ENCODE measurements at regions not wholly inside any gene's neighbourhood (a gene's known extent, or its start where the extent isn't known, plus 50 kb on each side); places are given as distances from the start of the nearest gene placed in this dataset.
"Not testable (repeated sequence)": the region's sequence is repeated elsewhere in the genome, so short reads cannot be mapped to it uniquely, and the experiment has no call there.

GRCh38 chr17:63185420-63185819, 219.4 kb downstream of the TANC2 start:
- no peak for ATAC-seq

DNA sequence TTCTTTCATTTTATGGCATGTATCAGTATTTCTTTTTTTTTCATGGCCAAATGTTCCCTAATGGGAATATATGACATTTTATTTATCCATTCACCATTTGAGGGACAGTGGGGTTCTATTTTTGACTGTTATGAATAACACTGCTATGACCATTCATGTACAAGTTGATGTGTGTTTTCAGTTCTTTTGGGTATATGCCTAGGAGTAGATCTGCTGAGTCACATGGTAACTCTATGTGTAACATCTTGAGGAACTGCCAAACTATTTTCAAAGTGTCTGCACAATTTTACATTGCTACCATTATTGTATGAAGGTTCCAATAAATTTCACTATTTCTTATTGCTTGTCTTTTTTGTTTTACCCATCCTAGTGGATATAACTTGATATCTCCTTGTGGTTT, 223.0 kb downstream of the TANC2 start:
- no peak for ATAC-seq

DNA sequence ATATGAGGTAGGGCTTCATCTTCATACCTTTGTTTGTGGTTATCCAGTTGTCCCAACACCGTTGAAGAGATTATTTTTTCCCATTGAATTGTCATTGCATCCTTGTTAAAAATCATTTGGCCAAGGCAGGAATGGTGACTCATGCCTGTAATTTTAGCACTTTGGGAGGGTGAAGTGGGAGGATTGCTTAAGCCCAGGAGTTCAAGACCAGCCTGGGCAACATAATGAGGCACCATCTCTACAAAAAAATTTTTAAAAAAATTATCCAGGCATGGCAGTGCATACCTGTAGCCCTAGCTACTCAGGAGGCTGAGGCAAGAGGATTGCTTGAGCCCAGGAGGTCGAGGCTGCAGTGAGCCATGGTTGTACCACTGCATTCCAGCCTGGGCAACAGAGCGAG, 223.9 kb downstream of the TANC2 start:
- ATAC-seq, result no peak

DNA sequence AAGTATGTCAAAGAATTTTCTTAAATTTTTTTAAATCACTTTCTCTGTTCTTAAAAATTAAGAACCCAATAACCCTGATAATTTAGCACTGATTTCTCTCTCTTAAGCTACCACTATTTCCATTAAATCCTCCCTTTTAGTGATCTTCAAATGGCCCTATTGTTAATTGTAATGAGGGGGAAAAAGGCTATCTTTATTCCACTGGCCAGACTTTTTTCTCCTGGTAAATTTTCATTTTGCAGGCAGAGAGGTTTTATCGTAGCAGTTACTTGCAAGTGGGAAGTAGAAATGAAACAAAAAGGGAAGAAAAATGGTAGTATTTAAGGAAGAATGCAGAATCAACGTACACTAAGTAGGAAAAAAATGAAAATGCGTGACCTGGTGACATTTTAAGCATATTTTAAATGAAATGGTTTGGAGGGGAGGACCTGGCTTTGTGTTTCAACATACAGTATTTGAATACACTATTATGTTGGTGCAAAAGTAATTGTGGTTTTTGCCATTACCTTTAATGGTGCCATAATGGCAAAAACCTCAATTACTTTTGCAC, 224.9 kb downstream of the TANC2 start:
- ATAC-seq, result no peak

- ATAC-seq, result no peak
Observed at GRCh38 chr17:63191610-63192009, 225.6 kb downstream of the TANC2 start.

- no peak for ATAC-seq
Observed at GRCh38 chr17:63193827-63194226, 227.8 kb downstream of the TANC2 start.

GRCh38 chr17:63196772-63197335, 230.8 kb downstream of the TANC2 start:
- ATAC-seq, result no peak

DNA sequence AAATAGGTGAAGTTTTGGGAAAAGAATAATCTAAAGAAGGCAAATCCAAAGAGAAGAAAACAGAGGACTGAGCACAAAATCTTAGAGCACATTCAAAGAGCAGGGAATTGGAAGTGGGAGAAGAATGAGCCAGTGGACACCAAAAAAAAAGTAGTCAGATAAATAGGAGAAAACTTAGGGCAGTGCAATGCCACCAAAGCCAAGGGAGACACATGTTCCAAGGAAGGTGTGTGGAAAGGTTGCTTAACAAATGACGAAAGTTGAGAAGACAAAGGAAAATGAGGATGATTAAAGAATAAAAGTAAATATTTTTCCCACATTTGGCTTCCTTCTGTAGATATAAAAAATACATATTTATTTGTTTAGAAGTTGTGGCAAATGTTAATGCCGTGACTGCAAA, 237.6 kb downstream of the TANC2 start:
- ATAC-seq, result no peak

- ATAC-seq, result no peak
Observed at GRCh38 chr17:63221939-63222338, 224.2 kb downstream of the CYB561 start.

GRCh38 chr17:63222655-63223054, 223.5 kb downstream of the CYB561 start:
- ATAC-seq, result no peak

DNA sequence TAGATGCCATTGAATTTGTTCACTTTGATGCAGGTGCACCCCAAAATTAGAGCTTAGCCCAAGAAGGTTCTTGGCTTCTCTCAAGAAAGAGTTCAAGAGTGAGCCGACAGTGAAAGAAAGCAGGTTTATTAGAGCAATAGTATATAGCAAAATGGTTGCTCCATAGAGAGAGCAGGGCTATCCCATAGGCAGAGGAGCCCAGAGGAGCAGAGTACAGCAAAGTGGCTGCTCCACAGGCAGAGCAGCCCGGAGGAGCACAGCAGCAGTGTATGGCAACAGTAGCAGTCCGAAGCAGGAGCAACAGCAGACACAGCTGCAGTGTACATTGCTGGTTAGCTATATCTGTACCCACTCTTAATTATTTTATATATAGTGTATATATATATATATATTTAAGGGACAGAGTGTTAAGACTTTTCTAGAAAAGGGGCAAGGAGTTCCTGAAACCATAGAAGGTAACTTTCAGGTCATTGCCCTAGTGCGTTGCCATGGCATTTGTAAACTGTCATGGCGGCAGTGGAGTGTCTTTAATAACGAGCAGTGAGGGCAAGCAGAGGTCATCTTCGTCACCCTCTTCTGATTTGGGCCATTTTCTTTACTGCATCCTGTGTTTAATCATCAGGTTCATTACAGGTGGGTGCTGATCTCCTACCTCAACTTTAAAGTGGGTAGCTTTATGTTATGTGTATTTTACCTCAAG, 222.7 kb downstream of the CYB561 start:
- ATAC-seq, result no peak

GRCh38 chr17:63224644-63225043, 221.5 kb downstream of the CYB561 start:
- ATAC-seq, result no peak

GRCh38 chr17:63226720-63227119, 219.4 kb downstream of the CYB561 start:
- not testable (repeated sequence) for ATAC-seq

DNA sequence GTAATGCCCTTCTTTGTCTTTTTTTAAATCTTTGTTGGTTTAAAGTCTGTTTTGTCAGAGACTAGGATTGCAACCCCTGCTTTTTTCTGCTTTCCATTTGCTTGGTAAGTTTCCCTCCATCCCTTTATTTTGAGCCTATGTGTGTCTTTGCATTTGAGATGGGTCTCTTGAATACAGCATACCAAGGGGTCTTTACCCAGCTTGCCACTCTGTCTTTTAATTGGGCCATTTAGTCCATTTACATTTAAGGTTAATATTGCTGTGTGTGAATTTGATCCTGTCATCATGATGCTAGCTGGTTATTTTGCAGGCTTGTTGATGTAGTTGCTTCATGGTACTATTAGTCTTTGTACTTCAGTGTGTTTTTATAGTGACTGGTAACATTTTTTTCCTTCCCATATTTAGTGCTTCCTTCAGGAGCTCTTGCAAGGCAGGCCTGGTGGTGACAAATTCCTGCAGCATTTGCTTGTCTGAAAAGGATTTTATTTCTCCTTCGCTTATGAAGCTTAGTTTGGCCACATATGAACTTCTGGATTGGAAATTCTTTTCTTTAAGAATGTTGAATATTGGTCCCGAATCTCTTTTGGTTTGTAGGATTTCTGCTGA, 215.0 kb downstream of the CYB561 start:
- ATAC-seq, result not testable (repeated sequence)

GRCh38 chr17:63232565-63233310, 213.4 kb downstream of the CYB561 start:
- no peak for ATAC-seq

- no peak for ATAC-seq
Observed at GRCh38 chr17:63240106-63240505, 206.0 kb downstream of the CYB561 start.

- ATAC-seq, result no peak
Observed at GRCh38 chr17:63246344-63246743, 199.8 kb downstream of the CYB561 start.

DNA sequence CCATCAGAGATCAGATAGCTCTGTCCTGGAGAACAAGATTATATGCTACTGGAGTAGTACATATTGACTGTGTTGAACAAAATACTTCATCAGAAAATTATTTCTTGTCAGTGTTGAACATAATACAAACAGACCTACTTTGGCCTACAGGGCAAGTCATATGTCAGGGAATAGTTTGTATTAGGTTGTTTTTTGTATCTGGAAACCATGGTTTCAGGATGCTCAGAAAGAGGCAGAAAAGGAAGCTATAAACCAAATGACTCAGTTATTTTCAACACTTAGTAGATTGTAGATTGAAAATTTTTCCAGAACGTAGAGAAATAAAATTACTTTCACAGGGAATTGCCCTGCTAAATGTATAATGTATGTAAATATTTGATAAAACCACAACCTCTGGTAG, 198.4 kb downstream of the CYB561 start:
- no peak for ATAC-seq

- ATAC-seq, result no peak
Observed at GRCh38 chr17:63249256-63250004, 196.7 kb downstream of the CYB561 start.

- no peak for ATAC-seq
Observed at GRCh38 chr17:63250830-63251229, 195.3 kb downstream of the CYB561 start.

DNA sequence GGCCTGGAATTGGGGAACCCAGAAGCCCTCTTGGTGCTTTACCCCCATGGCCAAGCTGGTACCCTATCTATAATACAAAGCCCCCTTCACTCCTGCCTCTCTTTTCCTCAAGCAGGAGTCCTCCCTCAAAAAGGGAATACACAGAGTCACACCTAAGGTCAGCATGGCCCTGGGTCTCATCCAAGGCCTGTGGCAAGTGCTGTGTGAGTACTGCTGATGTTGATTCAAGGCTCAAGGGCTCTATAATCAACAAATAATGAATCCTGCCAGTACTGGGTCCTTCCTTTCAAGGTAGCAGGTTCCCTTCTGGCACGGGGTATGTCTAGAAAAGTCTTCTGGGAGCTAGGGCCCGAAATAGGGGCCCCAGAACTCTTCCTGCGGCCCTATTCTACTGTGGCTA, 187.3 kb downstream of the CYB561 start:
- ATAC-seq, result no peak

DNA sequence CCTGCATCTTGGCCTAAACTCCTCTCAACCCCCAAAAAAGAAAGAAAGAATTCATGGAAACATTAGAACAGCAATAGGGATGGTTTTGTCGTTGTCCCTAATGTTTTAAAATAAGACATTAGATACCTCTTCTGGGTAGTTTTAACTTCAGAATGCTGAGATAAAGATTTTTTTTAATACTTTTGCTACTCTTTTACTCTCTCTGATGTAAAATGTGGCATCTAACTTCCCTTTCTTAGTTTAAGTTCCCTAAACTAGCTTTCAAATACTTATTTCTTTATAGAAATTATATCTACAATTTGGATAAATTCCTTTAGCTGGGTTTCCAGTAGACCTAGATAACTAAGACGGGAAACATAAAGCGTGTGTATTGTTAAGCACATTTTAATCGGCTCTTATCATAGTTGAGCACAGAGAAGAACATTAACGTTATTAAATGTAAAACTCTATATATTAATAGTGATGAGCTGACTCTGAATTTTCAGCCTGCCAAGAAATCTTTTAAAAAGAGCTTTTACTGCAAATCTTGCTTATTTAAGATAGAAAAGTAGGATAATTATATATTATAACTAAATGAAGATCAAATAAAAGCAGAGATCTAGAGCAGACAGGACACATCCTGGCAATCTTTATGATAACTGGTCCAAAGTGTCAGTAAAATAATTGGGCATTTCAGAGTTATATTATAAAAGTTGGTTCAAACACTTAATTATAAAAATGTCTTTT, 183.2 kb downstream of the CYB561 start:
- ATAC-seq, result no peak
